GM19395 (cell line): ENCODE measurements at regions not wholly inside any gene's neighbourhood (a gene's known extent, or its start where the extent isn't known, plus 50 kb on each side); places are given as distances from the start of the nearest gene placed in this dataset.
"Not testable (repeated sequence)": the region's sequence is repeated elsewhere in the genome, so short reads cannot be mapped to it uniquely, and the experiment has no call there.

Experiments used
- ATAC-seq: cut with Tn5 transposase; IDR thresholded peaks from one replicate; pipeline ENCODE4 v1.9.1; 2021; ENCODE audit warnings: mild to moderate bottlenecking, moderate library complexity; ENCODE audit not compliant: unreplicated experiment

GRCh38 chr10:56547163-56547562 lies 186.1 kb upstream of the ZWINT start:
- no peak for ATAC-seq

DNA sequence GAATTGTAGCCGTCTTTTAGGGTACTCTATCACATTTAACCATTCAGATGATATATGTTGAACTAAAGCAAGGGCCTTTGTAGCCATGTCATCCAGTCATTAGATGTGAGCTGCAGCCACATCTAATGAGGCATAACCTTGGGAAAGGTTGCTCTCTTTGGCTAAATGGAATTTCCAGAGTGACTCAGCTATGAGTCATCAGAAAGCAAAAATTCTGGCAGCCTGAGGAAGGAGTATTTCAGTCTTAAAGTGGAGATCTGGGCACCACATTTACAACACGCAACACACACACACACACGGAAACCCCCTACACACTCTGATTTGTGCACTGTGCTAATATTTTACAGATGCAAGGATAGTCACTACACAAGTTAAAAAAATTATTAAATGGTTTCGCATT lies 176.9 kb upstream of the ZWINT start:
- ATAC-seq: no peak

DNA sequence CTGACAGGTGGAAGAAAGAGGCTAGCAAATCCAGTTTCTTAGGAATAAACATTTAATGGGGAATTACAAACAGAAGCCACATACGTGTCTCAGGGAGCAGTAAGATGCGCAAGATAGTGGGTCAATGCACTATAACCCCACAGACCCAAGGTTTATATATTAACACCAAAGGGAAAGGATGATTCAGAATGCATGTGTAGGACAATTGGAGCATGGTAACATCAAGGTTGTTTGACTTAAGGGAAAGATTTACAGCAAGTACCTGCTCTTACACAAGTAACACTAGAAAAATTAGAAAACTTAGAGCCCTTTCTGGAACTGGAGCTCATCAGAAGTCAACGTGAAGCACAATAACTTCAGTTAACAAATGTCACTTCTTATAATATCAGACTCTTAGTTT lies 161.1 kb upstream of the ZWINT start:
- ATAC-seq: no peak

DNA sequence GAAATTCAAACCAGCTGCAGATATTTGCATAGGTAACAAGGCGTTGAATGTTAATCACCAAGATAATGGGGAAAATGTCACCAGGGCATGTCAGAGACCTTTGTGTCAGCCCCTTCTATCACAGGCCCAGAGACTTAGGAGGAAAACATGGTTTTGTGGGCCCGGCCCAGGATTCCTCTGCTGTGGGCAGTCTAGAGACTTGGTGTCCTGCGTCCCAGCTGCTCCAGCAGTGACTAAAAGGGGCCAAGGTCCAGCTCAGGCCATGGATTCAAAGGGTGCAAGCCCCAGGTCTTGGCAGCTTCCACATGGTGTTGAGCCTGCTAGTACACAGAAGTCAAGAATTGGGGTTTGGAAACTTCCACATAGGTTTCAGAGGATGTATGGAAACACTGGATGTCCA lies 147.5 kb upstream of the ZWINT start:
- ATAC-seq: no peak

- no peak for ATAC-seq
Measured at GRCh38 chr10:56507033-56507432, 146.0 kb upstream of the ZWINT start.

GRCh38 chr10:56505555-56505954 lies 144.5 kb upstream of the ZWINT start:
- ATAC-seq: no peak

GRCh38 chr10:56496186-56496486 lies 135.1 kb upstream of the ZWINT start:
- no peak for ATAC-seq

DNA sequence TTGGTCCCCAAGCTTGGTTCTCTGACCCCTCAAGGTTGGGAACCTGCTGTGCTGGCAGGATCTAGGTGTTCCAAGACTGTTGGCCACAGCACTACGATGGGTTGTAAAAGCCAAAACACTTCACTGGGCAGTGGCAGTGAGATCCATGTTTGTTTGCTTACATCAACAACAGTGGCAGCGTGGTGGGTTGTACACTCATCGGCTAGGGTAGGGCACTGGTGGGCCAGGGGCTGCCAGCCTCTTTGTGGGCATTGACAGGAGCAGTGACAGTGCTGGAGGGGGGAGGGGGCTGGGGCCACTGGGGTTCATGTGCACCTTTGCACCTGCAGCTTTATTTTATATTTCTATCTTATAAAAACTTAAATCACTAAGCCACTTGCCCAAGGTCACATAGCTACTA lies 126.7 kb upstream of the ZWINT start:
- ATAC-seq: no peak

DNA sequence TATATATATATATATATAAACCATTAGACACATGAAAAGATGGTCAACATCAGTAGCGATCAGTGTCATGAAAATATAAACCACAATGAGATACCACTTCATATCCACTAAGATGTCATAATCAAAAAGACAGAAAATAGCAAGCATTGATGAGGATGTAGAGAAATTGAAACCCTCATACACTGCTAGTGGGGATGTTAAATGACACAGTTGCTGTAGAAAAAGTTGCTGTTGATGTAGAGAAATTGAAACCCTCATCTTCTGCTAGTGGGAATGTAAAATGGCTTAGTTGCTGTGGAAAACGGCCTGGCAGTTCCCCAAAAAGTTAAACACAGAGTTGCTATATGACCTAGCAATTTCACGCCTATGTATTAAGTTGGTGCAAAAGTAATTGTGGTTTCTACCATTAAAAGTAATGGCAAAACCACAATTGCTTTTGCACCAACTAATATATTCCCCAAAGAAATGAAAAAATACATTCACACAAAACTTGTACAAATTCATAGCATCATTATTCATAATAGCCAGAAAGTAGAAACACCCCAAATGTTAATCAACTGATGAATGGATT lies 120.5 kb upstream of the ZWINT start:
- no peak for ATAC-seq

- no peak for ATAC-seq
Measured at GRCh38 chr10:56472978-56473377, 111.9 kb upstream of the ZWINT start.

- no peak for ATAC-seq
Measured at GRCh38 chr10:56470701-56471100, 109.6 kb upstream of the ZWINT start.

- ATAC-seq: no peak
Measured at GRCh38 chr10:56469482-56469881, 108.4 kb upstream of the ZWINT start.

- no peak for ATAC-seq
Measured at GRCh38 chr10:56466005-56466404, 104.9 kb upstream of the ZWINT start.

DNA sequence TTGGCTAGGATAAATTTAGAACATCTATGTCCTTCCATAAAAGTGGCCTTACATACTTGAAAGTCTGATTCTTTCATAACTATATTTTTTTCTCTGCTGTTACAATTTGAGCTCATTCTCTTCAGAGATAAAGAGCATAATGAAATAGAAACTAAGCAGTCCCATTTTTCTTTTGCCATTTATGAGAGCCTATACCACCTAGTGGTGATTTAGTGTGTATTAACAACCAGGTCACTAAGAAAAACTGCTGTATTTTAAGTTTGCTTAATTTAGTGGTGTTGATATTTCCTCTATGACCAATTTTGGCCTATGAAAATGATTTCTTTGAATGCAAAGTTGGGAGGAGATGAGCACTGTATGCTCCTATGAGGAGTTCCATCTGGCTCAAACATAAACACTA lies 88.7 kb upstream of the ZWINT start:
- no peak for ATAC-seq

GRCh38 chr10:56447613-56448012 lies 86.6 kb upstream of the ZWINT start:
- ATAC-seq: not testable (repeated sequence)

GRCh38 chr10:56441337-56441736 lies 80.3 kb upstream of the ZWINT start:
- ATAC-seq: not testable (repeated sequence)
